OCI-LY7 (cell line): ENCODE measurements at regions not wholly inside any gene's neighbourhood (a gene's known extent, or its start where the extent isn't known, plus 50 kb on each side); places are given as distances from the start of the nearest gene placed in this dataset.

ENCODE experiments used
- BruUV-seq: library from RNA; stranded (reverse); fragments of 400-500 nt; replicated peaks from 2 replicates; lab custom pipeline; 2021; lab: Mats Ljungman, UMichigan
- CTCF ChIA-PET: fragments of 300-600 bp; sonication (Branson Sonifier 250); formaldehyde crosslinking; loops from one replicate; lab custom pipeline; 2022; ENCODE audit warnings: antibody characterized with exemption; ENCODE audit not compliant: unreplicated experiment; lab: Charles Lee
- POLR2A ChIA-PET: fragments of 300-600 bp; sonication (Branson Sonifier 250); formaldehyde crosslinking; loops from one replicate; lab custom pipeline; 2022; ENCODE audit warnings: antibody characterized with exemption; lab: Charles Lee
- DNase-seq: peaks from one replicate; pipeline ENCODE4 v3.0.0-alpha.2; 2015; ENCODE audit warnings: low spot score
- H2AFZ ChIP-seq: fragments of 200-600 bp; sonication (generic), shearing (Covaris generic); 2 replicates; pipeline ENCODE4 v1.6.1; 2014; ENCODE audit warnings: mild to moderate bottlenecking, antibody characterized with exemption, low read length, moderate library complexity
- H3K27ac ChIP-seq: fragments of 200-600 bp; sonication (generic); 2 replicates; pipeline ENCODE4 v1.5.1; 2014; ENCODE audit warnings: mixed run types, low read depth, mild to moderate bottlenecking, moderate library complexity, low read length, inconsistent platforms; ENCODE audit not compliant: poor library complexity, severe bottlenecking
- H3K36me3 ChIP-seq: fragments of 200-600 bp; sonication (generic); 2 replicates; pipeline ENCODE4 v1.6.1; 2014; ENCODE audit warnings: mild to moderate bottlenecking, antibody characterized with exemption, low read length, moderate library complexity, mixed read lengths; ENCODE audit not compliant: insufficient read depth
- H3K4me1 ChIP-seq: fragments of 200-600 bp; sonication (generic); 2 replicates; pipeline ENCODE4 v1.5.1; 2014; ENCODE audit warnings: mild to moderate bottlenecking, low read length; ENCODE audit not compliant: insufficient read depth, poor library complexity, severe bottlenecking
- H3K4me2 ChIP-seq: fragments of 200-600 bp; sonication (generic); 2 replicates; pipeline ENCODE4 v1.6.1; 2014; ENCODE audit warnings: mild to moderate bottlenecking, low read length
- H3K4me3 ChIP-seq: fragments of 200-600 bp; sonication (generic); 2 replicates; pipeline ENCODE4 v1.5.1; 2014; ENCODE audit warnings: mild to moderate bottlenecking, low read depth, low read length; ENCODE audit not compliant: poor library complexity, severe bottlenecking
- H3K79me2 ChIP-seq: fragments of 200-600 bp; sonication (generic); 2 replicates; pipeline ENCODE4 v1.6.1; 2016; ENCODE audit warnings: low read depth, mild to moderate bottlenecking, low read length, moderate library complexity, mixed read lengths; ENCODE audit not compliant: insufficient read depth
- H3K9me2 ChIP-seq: fragments of 200-600 bp; sonication (generic); 2 replicates; pipeline ENCODE4 v1.6.1; 2016; ENCODE audit warnings: mild to moderate bottlenecking, low read length, mixed read lengths; ENCODE audit not compliant: insufficient read depth
- H3K9me3 ChIP-seq: fragments of 200-600 bp; sonication (generic); 2 replicates; pipeline ENCODE4 v1.6.1; 2014; ENCODE audit warnings: mild to moderate bottlenecking, mixed run types, low read length, mixed read lengths
- H4K20me1 ChIP-seq: fragments of 200-600 bp; sonication (generic); 2 replicates; pipeline ENCODE4 v1.6.1; 2014; ENCODE audit warnings: mild to moderate bottlenecking, antibody characterized with exemption, low read length, moderate library complexity, mixed read lengths; ENCODE audit not compliant: insufficient read depth
- CTCF ChIP-seq: fragments of 200-600 bp; sonication (generic); conservative IDR thresholded peaks from 2 replicates; pipeline ENCODE4 v1.5.1; 2014; ENCODE audit warnings: mild to moderate bottlenecking, antibody characterized with exemption, low read length, moderate library complexity, mixed read lengths
- EZH2phosphoT487 ChIP-seq: fragments of 200-600 bp; sonication (generic); IDR thresholded peaks from 2 replicates; pipeline ENCODE4 v1.6.1; 2018; ENCODE audit warnings: low read depth, borderline replicate concordance, mild to moderate bottlenecking, mixed run types, antibody characterized with exemption, low read length, moderate library complexity, mixed read lengths
- intact Hi-C: fragments of 100-400 bp; cut with micrococcal nuclease; formaldehyde crosslinking; loops from one replicate; pipeline ENCODE4 v1.10.0; 2022; ENCODE audit not compliant: unreplicated experiment

- no peaks in the 10 kb centered on the region for H3K4me1 ChIP-seq
- no TSS peak for BruUV-seq
- no peaks in the 10 kb centered on the region for H3K79me2 ChIP-seq
- no peaks in the 10 kb centered on the region for H3K9me2 ChIP-seq
- no peak for DNase-seq
- H2AFZ ChIP-seq = no peak overlapping the region
- H3K36me3 ChIP-seq = no peaks in the 10 kb centered on the region
- no peak overlapping the region for H3K4me2 ChIP-seq
- POLR2A ChIA-PET = no interaction called here
- intact Hi-C loops = no loop called here
- CTCF ChIA-PET = no interaction called here
- TF ChIP-seq EZH2phosphoT487 (no peak), CTCF (no peak)
- no peak overlapping the region for H3K4me3 ChIP-seq
- H4K20me1 ChIP-seq = no peaks in the 10 kb centered on the region
- H3K27ac ChIP-seq = no peak overlapping the region
- H3K9me3 ChIP-seq = no peaks in the 10 kb centered on the region
Observed at GRCh38 chr10:59109826-59110225, 66.6 kb upstream of the PHYHIPL start.

GRCh38 chr10:59124187-59124586 lies 52.3 kb upstream of the PHYHIPL start:
- POLR2A ChIA-PET = interaction anchor here (1.2 kb wide), 1 partner anchor 172 kb away, joined by 3 read pairs; no protein-coding TSS in a partner anchor
- BruUV-seq = no TSS peak

GRCh38 chr10:59125666-59126065 lies 50.8 kb upstream of the PHYHIPL start:
- intact Hi-C loops = no loop called here
- Histone ChIP-seq H3K4me3 (no peak overlapping the region), H3K9me2 (no peaks in the 10 kb centered on the region), H3K27ac (no peak overlapping the region), H2AFZ (no peak overlapping the region), H3K4me2 (no peak overlapping the region), H3K36me3 (no peaks in the 10 kb centered on the region), H3K79me2 (no peaks in the 10 kb centered on the region), H3K4me1 (no peaks in the 10 kb centered on the region), H3K9me3 (no peaks in the 10 kb centered on the region), H4K20me1 (no peaks in the 10 kb centered on the region)
- no peak for DNase-seq
- ChIA-PET POLR2A (no interaction called here), CTCF (no interaction called here)
- TF ChIP-seq CTCF (no peak), EZH2phosphoT487 (no peak)
- no TSS peak for BruUV-seq

More at GRCh38 chr10:59124187-59124586, 52.3 kb upstream of the PHYHIPL start:
- H3K9me3 ChIP-seq = no peaks in the 10 kb centered on the region
- no peaks in the 10 kb centered on the region for H3K4me1 ChIP-seq
- no peaks in the 10 kb centered on the region for H3K79me2 ChIP-seq
- CTCF ChIA-PET = no interaction called here
- DNase-seq = no peak
- TF ChIP-seq EZH2phosphoT487 = no peak
- H3K36me3 ChIP-seq = no peaks in the 10 kb centered on the region
- no peak overlapping the region for H3K27ac ChIP-seq
- H3K9me2 ChIP-seq = no peaks in the 10 kb centered on the region
- no peaks in the 10 kb centered on the region for H4K20me1 ChIP-seq
- H3K4me3 ChIP-seq = no peak overlapping the region
- H2AFZ ChIP-seq = no peak overlapping the region
- H3K4me2 ChIP-seq = no peak overlapping the region
- intact Hi-C loops = no loop called here
